Parathyroid adenoma (tissue), 2 donors: ENCODE measurements at regions not wholly inside any gene's neighbourhood (a gene's known extent, or its start where the extent isn't known, plus 50 kb on each side); places are given as distances from the start of the nearest gene placed in this dataset.

ENCODE experiments used
- H2AFZ ChIP-seq: fragments of 300-600 bp; sonication (generic); one replicate; pipeline ENCODE4 v1.7.0; 2017; ENCODE audit warnings: antibody characterized with exemption, mild to moderate bottlenecking
- H3K27ac ChIP-seq: fragments of 300-600 bp; sonication (generic); one replicate; pipeline ENCODE4 v1.7.0; 2017
- H3K27me3 ChIP-seq: fragments of 300-600 bp; sonication (generic); one replicate; pipeline ENCODE4 v1.7.0; 2017; ENCODE audit warnings: low read length; ENCODE audit not compliant: control insufficient read depth, insufficient read depth
- H3K36me3 ChIP-seq: fragments of 300-600 bp; sonication (generic); one replicate; pipeline ENCODE4 v1.7.0; 2017; ENCODE audit warnings: low read length; ENCODE audit not compliant: control insufficient read depth, insufficient read depth
- H3K4me1 ChIP-seq: fragments of 300-600 bp; sonication (generic); one replicate; pipeline ENCODE4 v1.7.0; 2017; ENCODE audit warnings: control low read depth
- H3K4me2 ChIP-seq: fragments of 300-600 bp; sonication (generic); one replicate; pipeline ENCODE4 v1.7.0; 2017; ENCODE audit warnings: low read length
- H3K4me3 ChIP-seq: fragments of 300-600 bp; sonication (generic); one replicate; pipeline ENCODE4 v1.7.0; 2017; ENCODE audit warnings: low read depth, low read length
- H3K79me2 ChIP-seq: fragments of 300-600 bp; sonication (generic); one replicate; pipeline ENCODE4 v1.7.0; 2017; ENCODE audit warnings: control low read depth
- H3K9ac ChIP-seq: fragments of 300-600 bp; sonication (generic); one replicate; pipeline ENCODE4 v1.7.0; 2017; ENCODE audit warnings: mild to moderate bottlenecking
- H3K9me3 ChIP-seq: fragments of 300-600 bp; sonication (generic); one replicate; pipeline ENCODE4 v1.7.0; 2017; ENCODE audit warnings: low read length; ENCODE audit not compliant: control insufficient read depth
- CTCF ChIP-seq: fragments of 300-600 bp; sonication (generic); IDR thresholded peaks from one replicate; pipeline ENCODE4 v1.7.0; 2017; ENCODE audit warnings: antibody characterized with exemption, mild to moderate bottlenecking
- donor health status: primary hyperparathyroidism.

- Histone ChIP-seq H3K9me3 (no peaks in the 10 kb centered on the region), H3K9ac (no peak overlapping the region), H3K27ac (no peak overlapping the region), H3K27me3 (no peaks in the 10 kb centered on the region), H3K36me3 (no peaks in the 10 kb centered on the region), H3K4me2 (no peak overlapping the region), H2AFZ (no peak overlapping the region), H3K79me2 (no peaks in the 10 kb centered on the region), H3K4me3 (no peak overlapping the region), H3K4me1 (no peaks in the 10 kb centered on the region)
- TF ChIP-seq CTCF = no peak
Measured at GRCh38 chr5:97854871-97855762, 672.1 kb upstream of the RIOK2 start.

- Histone ChIP-seq H3K4me3 (no peak overlapping the region), H2AFZ (no peak overlapping the region), H3K27ac (no peak overlapping the region), H3K79me2 (no peaks in the 10 kb centered on the region), H3K36me3 (no peaks in the 10 kb centered on the region), H3K4me1 (no peaks in the 10 kb centered on the region), H3K27me3 (no peaks in the 10 kb centered on the region), H3K9ac (no peak overlapping the region), H3K9me3 (peaks cover under 1% of the 10 kb centered on the region), H3K4me2 (no peak overlapping the region)
- no peak for TF ChIP-seq CTCF
Measured at GRCh38 chr5:97874491-97874890, 691.4 kb upstream of the RIOK2 start.

- no peak overlapping the region for H2AFZ ChIP-seq
- no peak for TF ChIP-seq CTCF
Measured at GRCh38 chr5:97876272-97876671, 693.2 kb upstream of the RIOK2 start.

GRCh38 chr5:97877588-97877987, 694.5 kb upstream of the RIOK2 start:
- Histone ChIP-seq H3K27ac (no peak overlapping the region), H3K36me3 (no peaks in the 10 kb centered on the region), H3K4me3 (no peak overlapping the region), H3K9ac (no peak overlapping the region), H2AFZ (no peak overlapping the region), H3K27me3 (no peaks in the 10 kb centered on the region), H3K4me1 (no peaks in the 10 kb centered on the region), H3K79me2 (no peaks in the 10 kb centered on the region), H3K9me3 (no peaks in the 10 kb centered on the region), H3K4me2 (no peak overlapping the region)
- TF ChIP-seq CTCF = no peak

More at GRCh38 chr5:97876272-97876671, 693.2 kb upstream of the RIOK2 start:
- no peak overlapping the region for H3K4me2 ChIP-seq
- no peaks in the 10 kb centered on the region for H3K27me3 ChIP-seq
- no peaks in the 10 kb centered on the region for H3K36me3 ChIP-seq
- no peak overlapping the region for H3K4me3 ChIP-seq
- H3K27ac ChIP-seq = no peak overlapping the region
- H3K79me2 ChIP-seq = no peaks in the 10 kb centered on the region
- H3K9me3 ChIP-seq = no peaks in the 10 kb centered on the region
- H3K9ac ChIP-seq = no peak overlapping the region
- no peaks in the 10 kb centered on the region for H3K4me1 ChIP-seq

GRCh38 chr5:97888439-97888838, 705.4 kb upstream of the RIOK2 start:
- Histone ChIP-seq H3K9ac (no peak overlapping the region), H3K79me2 (no peaks in the 10 kb centered on the region), H2AFZ (no peak overlapping the region), H3K9me3 (no peaks in the 10 kb centered on the region), H3K27me3 (no peaks in the 10 kb centered on the region), H3K4me3 (no peak overlapping the region), H3K4me2 (no peak overlapping the region), H3K36me3 (no peaks in the 10 kb centered on the region), H3K27ac (no peak overlapping the region), H3K4me1 (no peaks in the 10 kb centered on the region)
- no peak for TF ChIP-seq CTCF
